Transverse colon (tissue), 4 donors: ENCODE measurements at regions not wholly inside any gene's neighbourhood (a gene's known extent, or its start where the extent isn't known, plus 50 kb on each side); places are given as distances from the start of the nearest gene placed in this dataset.

Source experiments
- DNase-seq: peaks from one replicate; pipeline ENCODE4 v3.0.0-alpha.2; 2019
- H3K27ac ChIP-seq, 4 donors: fragments of 200-600 bp; sonication (generic); 2 replicates each; pipeline ENCODE4 v1.5.1; 2016 to 2018; ENCODE audit warnings: inconsistent platforms in 4 of 4
- H3K27me3 ChIP-seq: fragments of 200-600 bp; sonication (generic); 2 replicates; pipeline ENCODE4 v1.5.1; 2017; ENCODE audit warnings: inconsistent platforms
- H3K36me3 ChIP-seq, 4 donors: fragments of 200-600 bp; sonication (generic); 2 replicates each; pipeline ENCODE4 v1.5.1; 2017 to 2019; ENCODE audit warnings: inconsistent platforms in 4 of 4
- H3K4me1 ChIP-seq, 4 donors: fragments of 200-600 bp; sonication (generic); 2 replicates each; pipeline ENCODE4 v1.5.1; 2017 to 2020; ENCODE audit warnings: inconsistent platforms in 4 of 4
- H3K4me3 ChIP-seq, 4 donors: fragments of 200-600 bp; sonication (generic); 1 replicate in 1 of 4; 2 replicates in 3 of 4; pipeline versions ENCODE4 v1.5.1 to v1.6.1; 2017 to 2019; ENCODE audit warnings: inconsistent platforms in 4 of 4
- H3K9me3 ChIP-seq, 2 donors: fragments of 200-600 bp; sonication (generic); 2 replicates each; pipeline ENCODE4 v1.5.1; 2017 to 2019; ENCODE audit warnings: inconsistent platforms in 2 of 2
- EP300 ChIP-seq: sonication (generic); formaldehyde crosslinking; IDR thresholded peaks from one replicate; pipeline ENCODE4 v1.6.1; 2017; ENCODE audit warnings: antibody characterized with exemption, low read depth
- POLR2A ChIP-seq: fragments of 450-650 bp; IDR thresholded peaks from one replicate; pipeline ENCODE4 v1.6.1; 2016; ENCODE audit warnings: antibody characterized with exemption, mild to moderate bottlenecking, moderate library complexity
- POLR2AphosphoS5 ChIP-seq, 3 donors: sonication (generic); formaldehyde crosslinking; IDR thresholded peaks; one replicate each; pipeline ENCODE4 v1.6.1; 2016; ENCODE audit warnings: antibody characterized with exemption in 3 of 3
- WGBS, 2 donors: methylation state at CpG; one replicate each; pipeline ENCODE4 v1.1.5; 2018; ENCODE audit warnings: low coverage in 1 of 2; 5-methylcytosine and 5-hydroxymethylcytosine counted together
- in situ Hi-C, 4 donors: fragments of 200-750 bp; cut with MboI; loops; one replicate each; pipeline versions ENCODE4 v1.15.0 to v1.15.1; 2017; ENCODE audit warnings: low sequenced_read_pairs in 3 of 4, low pct_ligation_motif_present in 1 of 4, low pct_unique_long_range_greater_than_20kb in 1 of 4
- intact Hi-C: fragments of 100-400 bp; cut with DNase I; formaldehyde crosslinking; loops from one replicate; pipeline ENCODE4 v1.15.1; 2023; ENCODE audit warnings: low total_unique reads
- TF ChIP-seq, protein P1 (sequence below), 5 experiments: fragments of 200-600 bp in 3 of 5; fragments of 450-650 bp in 2 of 5; sonication (generic) in 3 of 5; IDR thresholded peaks; 1 replicate in 2 of 5; 2 replicates in 3 of 5; pipeline ENCODE4 v1.5.1; 2016 to 2017; ENCODE audit warnings: antibody characterized with exemption in 5 of 5, inconsistent platforms in 3 of 5, mild to moderate bottlenecking in 2 of 5, moderate library complexity in 1 of 5

DNA sequence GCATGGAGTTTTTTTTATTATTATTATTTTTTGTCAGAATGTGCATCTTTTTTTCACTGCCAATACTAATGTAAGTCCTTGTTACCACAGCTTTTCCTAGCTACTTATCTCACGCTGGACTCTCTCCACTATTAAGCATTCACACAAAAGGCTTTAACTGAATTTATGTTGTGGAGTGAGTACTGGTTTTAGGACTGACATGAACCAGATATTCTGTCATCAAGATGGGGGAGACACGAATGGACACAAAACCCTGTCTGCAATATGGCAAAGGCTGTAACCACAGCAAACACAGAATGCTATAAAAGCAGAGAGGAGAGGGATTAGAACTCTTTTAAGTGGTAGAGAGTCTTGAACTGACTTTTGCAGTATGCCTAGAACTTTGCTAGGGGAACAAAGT lies 592.2 kb upstream of the TBL1XR1 start:
- no peaks in the 10 kb centered on the region for H3K9me3 ChIP-seq
- H3K4me1 ChIP-seq = no peaks in the 10 kb centered on the region
- 51 to 71% methylated on average over 2 of the region's 2 CpGs for WGBS, 2 donors
- no peak for TF ChIP-seq POLR2A
- TF ChIP-seq EP300 = no peak
- TF ChIP-seq POLR2AphosphoS5 (IDR thresholded peaks at IDR 0.05) = no peak
- TF ChIP-seq, protein P1, sequence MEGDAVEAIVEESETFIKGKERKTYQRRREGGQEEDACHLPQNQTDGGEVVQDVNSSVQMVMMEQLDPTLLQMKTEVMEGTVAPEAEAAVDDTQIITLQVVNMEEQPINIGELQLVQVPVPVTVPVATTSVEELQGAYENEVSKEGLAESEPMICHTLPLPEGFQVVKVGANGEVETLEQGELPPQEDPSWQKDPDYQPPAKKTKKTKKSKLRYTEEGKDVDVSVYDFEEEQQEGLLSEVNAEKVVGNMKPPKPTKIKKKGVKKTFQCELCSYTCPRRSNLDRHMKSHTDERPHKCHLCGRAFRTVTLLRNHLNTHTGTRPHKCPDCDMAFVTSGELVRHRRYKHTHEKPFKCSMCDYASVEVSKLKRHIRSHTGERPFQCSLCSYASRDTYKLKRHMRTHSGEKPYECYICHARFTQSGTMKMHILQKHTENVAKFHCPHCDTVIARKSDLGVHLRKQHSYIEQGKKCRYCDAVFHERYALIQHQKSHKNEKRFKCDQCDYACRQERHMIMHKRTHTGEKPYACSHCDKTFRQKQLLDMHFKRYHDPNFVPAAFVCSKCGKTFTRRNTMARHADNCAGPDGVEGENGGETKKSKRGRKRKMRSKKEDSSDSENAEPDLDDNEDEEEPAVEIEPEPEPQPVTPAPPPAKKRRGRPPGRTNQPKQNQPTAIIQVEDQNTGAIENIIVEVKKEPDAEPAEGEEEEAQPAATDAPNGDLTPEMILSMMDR (IDR thresholded peaks at IDR 0.05) = no peak
- no peaks in the 10 kb centered on the region for H3K27me3 ChIP-seq
- in situ Hi-C loops (loop anchor here in 1 of 4 donors (25.0 kb wide), 1 partner anchor 752 kb away; no protein-coding TSS in a partner anchor), intact Hi-C loops (no loop called here)
- no peak for DNase-seq
- no peak overlapping the region for H3K27ac ChIP-seq
- H3K4me3 ChIP-seq = no peak overlapping the region
- H3K36me3 ChIP-seq = no peaks in the 10 kb centered on the region

DNA sequence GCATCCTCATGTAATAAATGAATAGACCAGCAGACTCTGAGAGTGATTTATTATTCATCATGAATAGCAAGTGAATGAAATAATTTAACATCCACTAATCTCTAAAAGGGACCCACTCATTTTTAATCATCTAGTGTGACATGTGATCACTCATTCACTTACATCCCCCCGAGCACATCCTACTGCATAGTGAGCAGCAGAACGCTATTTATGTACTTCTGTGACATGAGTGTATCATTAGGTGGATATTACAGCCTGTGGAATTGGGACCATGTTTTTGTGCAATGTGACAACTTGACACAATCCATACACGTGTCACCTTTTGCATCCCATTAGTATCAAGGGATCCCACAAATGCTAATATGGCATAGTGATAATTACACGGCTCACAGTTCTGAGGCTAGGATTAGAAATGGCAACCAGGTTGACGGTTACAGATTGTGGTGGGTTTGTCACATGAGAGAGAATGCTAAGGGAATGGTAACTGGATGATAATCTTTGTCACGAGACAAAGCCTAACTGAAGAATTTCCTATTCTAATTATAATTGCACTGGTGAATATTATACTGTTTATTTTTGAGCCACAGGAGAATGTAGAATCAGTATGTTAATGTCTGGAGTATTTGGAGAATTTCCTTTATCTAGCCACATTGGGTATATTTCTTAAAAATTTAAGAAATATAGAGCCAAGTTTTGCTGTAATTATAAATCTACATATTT lies 595.2 kb upstream of the TBL1XR1 start:
- H3K36me3 ChIP-seq = no peaks in the 10 kb centered on the region
- TF ChIP-seq, protein P1 (IDR thresholded peaks at IDR 0.05) = no peak
- no peak for TF ChIP-seq POLR2A
- TF ChIP-seq EP300 = no peak
- TF ChIP-seq POLR2AphosphoS5 (IDR thresholded peaks at IDR 0.05) = no peak
- H3K9me3 ChIP-seq = no peaks in the 10 kb centered on the region
- H3K4me1 ChIP-seq = no peaks in the 10 kb centered on the region
- intact Hi-C loops (no loop called here), in situ Hi-C loops (loop anchor here in 1 of 4 donors (25.0 kb wide), 1 partner anchor 755 kb away; no protein-coding TSS in a partner anchor)
- H3K27ac ChIP-seq = no peak overlapping the region
- no peak for DNase-seq
- H3K27me3 ChIP-seq = no peaks in the 10 kb centered on the region
- no peak overlapping the region for H3K4me3 ChIP-seq
- 93 to 98% methylated on average over 3 to 6 of the region's 6 CpGs for WGBS, 2 donors

DNA sequence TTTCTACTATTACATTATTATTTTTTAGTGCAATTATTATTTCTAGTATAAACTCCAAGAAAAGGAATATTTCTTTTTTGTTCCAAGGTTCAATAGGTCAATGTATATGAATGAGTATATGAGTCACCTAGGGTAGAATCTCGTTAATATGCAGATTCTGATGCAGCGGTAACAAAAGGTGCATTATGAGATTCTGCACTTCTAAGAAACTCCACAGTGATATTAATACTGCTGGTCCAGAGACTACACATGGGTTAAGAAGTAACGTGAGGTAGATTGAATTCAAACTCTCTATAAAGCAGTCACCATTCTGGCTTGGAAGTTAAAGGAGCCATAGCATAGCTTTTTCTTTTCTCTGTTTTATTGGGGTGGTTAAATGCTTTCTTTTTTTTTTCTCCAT lies 596.2 kb upstream of the TBL1XR1 start:
- DNase-seq = no peak
- no peaks in the 10 kb centered on the region for H3K36me3 ChIP-seq
- no peak overlapping the region for H3K4me3 ChIP-seq
- in situ Hi-C loops = loop anchor here in 1 of 4 donors (25.0 kb wide), 1 partner anchor 756 kb away; no protein-coding TSS in a partner anchor
- no peaks in the 10 kb centered on the region for H3K4me1 ChIP-seq
- WGBS, 2 donors = 76 to 84% methylated on average over 2 to 3 of the region's 3 CpGs
- intact Hi-C loops = no loop called here
- no peaks in the 10 kb centered on the region for H3K9me3 ChIP-seq
- TF ChIP-seq EP300 (no peak), POLR2A (no peak), POLR2AphosphoS5 (IDR thresholded peaks at IDR 0.05) (no peak)
- TF ChIP-seq, protein P1 (IDR thresholded peaks at IDR 0.05) = no peak
- H3K27ac ChIP-seq = no peak overlapping the region
- H3K27me3 ChIP-seq = no peaks in the 10 kb centered on the region

DNA sequence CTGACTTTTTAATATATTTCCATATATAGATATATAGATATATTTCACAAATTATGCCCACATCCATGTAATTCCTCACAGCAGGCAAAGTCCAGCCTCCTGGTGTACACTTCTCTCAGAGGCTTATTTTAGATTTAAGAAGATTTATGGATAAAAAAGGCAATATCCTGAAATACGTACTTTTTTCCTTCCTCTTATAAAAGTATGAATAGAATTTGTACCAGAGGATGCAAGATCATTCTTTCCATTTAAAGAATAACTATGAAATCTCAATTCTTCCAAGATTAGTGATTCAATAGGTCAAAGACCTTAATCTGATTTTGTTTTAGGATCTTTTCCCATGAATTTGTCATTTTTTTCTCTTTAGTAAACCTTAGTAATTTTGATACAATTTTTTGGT lies 597.9 kb upstream of the TBL1XR1 start:
- H3K27ac ChIP-seq = no peak overlapping the region
- intact Hi-C loops = no loop called here
- H3K36me3 ChIP-seq = no peaks in the 10 kb centered on the region
- no peak overlapping the region for H3K4me3 ChIP-seq
- no peak for TF ChIP-seq POLR2A
- TF ChIP-seq, protein P1 (IDR thresholded peaks at IDR 0.05) = no peak
- TF ChIP-seq EP300 = no peak
- no peak for TF ChIP-seq POLR2AphosphoS5 (IDR thresholded peaks at IDR 0.05)
- WGBS, 2 donors = 56 to 94% methylated on average over 1 of the region's 1 CpG
- H3K9me3 ChIP-seq = no peaks in the 10 kb centered on the region
- no peaks in the 10 kb centered on the region for H3K4me1 ChIP-seq
- in situ Hi-C loops = loop anchor here in 1 of 4 donors (25.0 kb wide), 1 partner anchor 758 kb away; no protein-coding TSS in a partner anchor
- no peaks in the 10 kb centered on the region for H3K27me3 ChIP-seq
- no peak for DNase-seq
